ENCODE measurements at regions not wholly inside any gene's neighbourhood (a gene's known extent, or its start where the extent isn't known, plus 50 kb on each side); places are given as distances from the start of the nearest gene placed in this dataset.

DNA sequence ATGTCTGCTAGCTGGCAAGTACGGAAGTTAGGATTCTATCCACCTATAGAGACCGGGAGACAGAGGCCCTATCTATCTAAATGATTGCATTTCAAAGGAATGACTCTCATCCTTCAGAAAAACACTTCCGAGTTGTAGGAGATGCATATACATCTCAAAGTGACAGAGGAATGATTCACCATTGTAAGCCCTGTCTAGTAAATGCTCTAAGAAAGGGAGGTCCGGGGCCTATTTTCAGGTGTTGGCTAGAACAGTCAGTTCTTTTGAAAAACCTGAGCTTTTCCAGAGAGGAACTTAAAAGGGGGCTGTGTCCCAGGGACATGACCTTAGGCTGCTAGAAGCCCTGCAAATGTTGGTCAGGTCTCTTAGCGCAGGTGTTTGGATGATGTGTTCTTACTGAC is 262.9 kb upstream of the IL1RAPL1 start:
- DNase-seq: no peak
- Histone ChIP-seq H3K27ac (no peak overlapping the region), H3K9me3 (no peaks in the 10 kb centered on the region), H3K27me3 (replicated peaks in 1 of 7) (no peaks in the 10 kb centered on the region), H3K4me3 (no peak overlapping the region), H3K4me1 (no peaks in the 10 kb centered on the region), H3K36me3 (no peaks in the 10 kb centered on the region)
- TF ChIP-seq POLR2A (IDR thresholded peaks at IDR 0.05) (no peak), POLR2AphosphoS5 (IDR thresholded peaks at IDR 0.05) (no peak)
- TF ChIP-seq, protein P1, sequence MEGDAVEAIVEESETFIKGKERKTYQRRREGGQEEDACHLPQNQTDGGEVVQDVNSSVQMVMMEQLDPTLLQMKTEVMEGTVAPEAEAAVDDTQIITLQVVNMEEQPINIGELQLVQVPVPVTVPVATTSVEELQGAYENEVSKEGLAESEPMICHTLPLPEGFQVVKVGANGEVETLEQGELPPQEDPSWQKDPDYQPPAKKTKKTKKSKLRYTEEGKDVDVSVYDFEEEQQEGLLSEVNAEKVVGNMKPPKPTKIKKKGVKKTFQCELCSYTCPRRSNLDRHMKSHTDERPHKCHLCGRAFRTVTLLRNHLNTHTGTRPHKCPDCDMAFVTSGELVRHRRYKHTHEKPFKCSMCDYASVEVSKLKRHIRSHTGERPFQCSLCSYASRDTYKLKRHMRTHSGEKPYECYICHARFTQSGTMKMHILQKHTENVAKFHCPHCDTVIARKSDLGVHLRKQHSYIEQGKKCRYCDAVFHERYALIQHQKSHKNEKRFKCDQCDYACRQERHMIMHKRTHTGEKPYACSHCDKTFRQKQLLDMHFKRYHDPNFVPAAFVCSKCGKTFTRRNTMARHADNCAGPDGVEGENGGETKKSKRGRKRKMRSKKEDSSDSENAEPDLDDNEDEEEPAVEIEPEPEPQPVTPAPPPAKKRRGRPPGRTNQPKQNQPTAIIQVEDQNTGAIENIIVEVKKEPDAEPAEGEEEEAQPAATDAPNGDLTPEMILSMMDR (IDR thresholded peaks at IDR 0.05 in 8 of 11, conservative IDR thresholded peaks at IDR 0.05 in 3 of 11): no peak
- WGBS, 5 donors: 53 to 75% (median 73%) methylated on average over 5 of the region's 5 CpGs
- intact Hi-C loops (cut with DNase I; ENCODE audit: low total_unique reads): no loop called here

DNA sequence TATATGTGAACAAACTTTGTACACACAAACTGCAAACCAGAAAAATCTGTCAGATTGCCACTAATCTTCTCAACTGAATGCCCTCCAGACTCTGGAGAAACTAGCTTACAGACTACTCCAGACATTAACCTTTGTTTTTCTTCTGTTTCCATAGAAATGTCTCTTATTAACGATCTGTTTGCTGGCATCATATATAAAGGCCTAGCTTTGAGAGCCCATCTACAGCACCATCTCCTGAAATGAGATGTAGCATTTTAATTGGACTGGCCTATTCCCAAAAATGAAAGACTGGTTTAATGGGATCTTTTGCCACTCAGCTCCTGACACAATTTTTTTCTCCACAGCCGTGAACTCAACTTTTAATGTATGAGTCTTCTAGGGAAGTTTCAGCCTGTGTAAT is 266.0 kb upstream of the IL1RAPL1 start:
- WGBS, 5 donors: 64 to 94% (median 73%) methylated on average over 2 of the region's 2 CpGs
- H3K9me3 ChIP-seq: peaks cover 0 to 24% (median 0%) of the 10 kb centered on the region in 8 donors
- H3K27ac ChIP-seq: no peak overlapping the region
- DNase-seq: no peak
- H3K4me1 ChIP-seq: no peaks in the 10 kb centered on the region
- H3K27me3 ChIP-seq (replicated peaks in 1 of 7): no peaks in the 10 kb centered on the region
- TF ChIP-seq, protein P1 (IDR thresholded peaks at IDR 0.05 in 8 of 11, conservative IDR thresholded peaks at IDR 0.05 in 3 of 11): no peak
- no peak for TF ChIP-seq POLR2A (IDR thresholded peaks at IDR 0.05)
- TF ChIP-seq POLR2AphosphoS5 (IDR thresholded peaks at IDR 0.05): no peak
- intact Hi-C loops (cut with DNase I; ENCODE audit: low total_unique reads): no loop called here
- H3K4me3 ChIP-seq: no peak overlapping the region
- no peaks in the 10 kb centered on the region for H3K36me3 ChIP-seq

DNA sequence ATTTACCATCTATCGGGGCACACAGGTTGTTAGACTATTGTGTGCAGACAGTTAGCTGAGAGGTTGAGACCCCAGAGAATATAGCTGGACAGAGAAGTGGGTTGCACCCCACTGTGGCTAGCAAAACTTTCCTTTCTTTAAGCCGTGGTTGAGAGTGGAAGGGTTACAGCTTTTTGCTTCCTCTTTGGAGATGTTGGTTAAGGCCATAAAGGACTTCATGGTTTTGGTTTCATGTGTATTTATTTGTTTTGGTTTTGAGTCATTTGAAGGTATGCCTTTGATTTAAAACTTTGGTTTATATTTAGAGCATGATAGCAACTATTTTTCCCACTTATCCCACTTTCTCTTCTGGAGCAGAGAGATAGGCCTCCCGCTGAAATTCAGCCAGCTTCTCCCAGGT is 274.3 kb upstream of the IL1RAPL1 start:
- H3K36me3 ChIP-seq: no peaks in the 10 kb centered on the region
- no peak for DNase-seq
- H3K4me1 ChIP-seq: no peaks in the 10 kb centered on the region
- no peak overlapping the region for H3K27ac ChIP-seq
- 67 to 80% (median 74%) methylated on average over 3 of the region's 3 CpGs for WGBS, 5 donors
- TF ChIP-seq POLR2A (IDR thresholded peaks at IDR 0.05): no peak
- TF ChIP-seq, protein P1 (IDR thresholded peaks at IDR 0.05 in 8 of 11, conservative IDR thresholded peaks at IDR 0.05 in 3 of 11): no peak
- no peak for TF ChIP-seq POLR2AphosphoS5 (IDR thresholded peaks at IDR 0.05)
- no peaks in the 10 kb centered on the region for H3K27me3 ChIP-seq (replicated peaks in 1 of 7)
- intact Hi-C loops (cut with DNase I; ENCODE audit: low total_unique reads): no loop called here
- peaks cover 0 to 31% (median 0%) of the 10 kb centered on the region in 8 donors for H3K9me3 ChIP-seq
- H3K4me3 ChIP-seq: no peak overlapping the region

DNA sequence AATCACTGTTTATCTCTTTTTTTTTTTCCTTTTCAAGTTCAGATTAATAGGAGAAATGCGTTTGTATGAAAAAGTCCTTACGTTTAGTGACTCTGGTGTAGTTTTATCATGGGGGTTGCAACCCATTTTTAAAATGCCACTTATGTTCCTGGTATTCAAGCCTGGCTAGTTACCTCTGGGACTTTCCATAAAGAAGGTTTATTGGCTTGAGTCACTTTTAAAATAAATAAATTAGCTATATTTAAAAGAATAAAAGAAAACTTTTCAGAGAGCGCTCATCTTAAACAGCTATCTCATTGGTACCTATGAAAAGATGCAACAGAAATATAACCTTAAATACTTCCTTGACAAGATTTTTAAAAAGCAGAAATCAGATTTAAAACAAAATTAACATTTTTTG is 275.0 kb upstream of the IL1RAPL1 start:
- 76 to 86% (median 82%) methylated on average over 3 of the region's 3 CpGs for WGBS, 5 donors
- H3K27ac ChIP-seq: no peak overlapping the region
- no peak for TF ChIP-seq POLR2AphosphoS5 (IDR thresholded peaks at IDR 0.05)
- H3K36me3 ChIP-seq: no peaks in the 10 kb centered on the region
- DNase-seq: no peak
- H3K4me3 ChIP-seq: no peak overlapping the region
- no peaks in the 10 kb centered on the region for H3K27me3 ChIP-seq (replicated peaks in 1 of 7)
- H3K4me1 ChIP-seq: no peaks in the 10 kb centered on the region
- intact Hi-C loops (cut with DNase I; ENCODE audit: low total_unique reads): no loop called here
- H3K9me3 ChIP-seq: peaks cover 0 to 24% (median 0%) of the 10 kb centered on the region in 8 donors

DNA sequence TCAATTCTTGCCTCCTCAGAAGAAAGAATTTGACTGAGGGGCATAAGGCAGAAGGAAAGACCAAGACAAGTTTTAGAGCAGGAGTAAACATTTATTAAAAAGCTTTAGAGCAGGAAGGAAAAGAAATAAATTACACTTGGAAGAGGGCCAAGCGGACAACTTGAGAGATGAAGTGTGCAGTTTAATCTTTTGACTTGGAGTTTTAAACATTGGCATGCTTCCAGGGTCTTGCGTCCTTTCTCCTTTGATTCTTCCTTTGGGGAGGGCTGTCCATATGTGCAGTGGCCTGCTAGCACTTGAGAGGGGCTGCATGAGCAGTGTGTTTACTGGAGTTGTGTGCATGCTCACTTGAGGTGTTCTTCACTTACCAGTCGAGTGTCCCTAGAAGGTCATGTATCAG is 275.8 kb upstream of the IL1RAPL1 start:
- Histone ChIP-seq H3K4me1 (no peaks in the 10 kb centered on the region), H3K36me3 (no peaks in the 10 kb centered on the region), H3K9me3 (peaks cover 0 to 18% (median 0%) of the 10 kb centered on the region in 8 donors), H3K27me3 (replicated peaks in 1 of 7) (no peaks in the 10 kb centered on the region), H3K4me3 (no peak overlapping the region), H3K27ac (no peak overlapping the region)
- no peak for TF ChIP-seq POLR2AphosphoS5 (IDR thresholded peaks at IDR 0.05)
- TF ChIP-seq, protein P1 (IDR thresholded peaks at IDR 0.05 in 8 of 11, conservative IDR thresholded peaks at IDR 0.05 in 3 of 11): no peak
- TF ChIP-seq POLR2A (IDR thresholded peaks at IDR 0.05): no peak
- WGBS, 5 donors: 40 to 56% (median 52%) methylated on average over 3 of the region's 3 CpGs
- DNase-seq: no peak
- intact Hi-C loops (cut with DNase I; ENCODE audit: low total_unique reads): no loop called here

Data from spleen (tissue), 11 donors.